GM23338 (cell line): ENCODE measurements at regions not wholly inside any gene's neighbourhood (a gene's known extent, or its start where the extent isn't known, plus 50 kb on each side); places are given as distances from the start of the nearest gene placed in this dataset.

Experiments
- ATAC-seq: fragments of 200-7000 bp; cut with Tn5 transposase; 3 replicates; pipeline ENCODE4 v1.9.1; 2020
- DNase-seq: peaks from one replicate; pipeline ENCODE4 v3.0.0-alpha.2; 2015; ENCODE audit warnings: low spot score
- H2AFZ ChIP-seq: fragments of 200-600 bp; sonication (generic); 2 replicates; pipeline ENCODE4 v1.8.0; 2016; ENCODE audit warnings: antibody characterized with exemption, mild to moderate bottlenecking, moderate library complexity
- H3F3A ChIP-seq: fragments of 200-600 bp; sonication (generic); replicated peaks from 2 replicates; pipeline ENCODE4 v1.8.0; 2017; ENCODE audit warnings: antibody characterized with exemption, mixed run types, low read depth
- H3K27ac ChIP-seq: fragments of 200-600 bp; sonication (generic); 2 replicates; pipeline ENCODE4 v1.6.1; 2016; ENCODE audit warnings: low read depth
- H3K27me3 ChIP-seq: fragments of 200-600 bp; sonication (generic); 2 replicates; pipeline ENCODE4 v1.8.0; 2016; ENCODE audit warnings: mild to moderate bottlenecking, mixed run types, moderate library complexity; ENCODE audit not compliant: insufficient read depth
- H3K36me3 ChIP-seq: fragments of 200-600 bp; sonication (generic); 2 replicates; pipeline ENCODE4 v1.8.0; 2016; ENCODE audit warnings: mild to moderate bottlenecking; ENCODE audit not compliant: insufficient read depth
- H3K4me1 ChIP-seq: fragments of 200-600 bp; sonication (generic); 2 replicates; pipeline ENCODE4 v1.8.0; 2016; ENCODE audit warnings: mild to moderate bottlenecking, moderate library complexity; ENCODE audit not compliant: insufficient read depth
- H3K4me2 ChIP-seq: fragments of 200-600 bp; sonication (generic); 2 replicates; pipeline ENCODE4 v1.7.1; 2017; ENCODE audit warnings: mixed run types
- H3K4me3 ChIP-seq: fragments of 200-600 bp; sonication (generic); 2 replicates; pipeline ENCODE4 v1.6.1; 2016; ENCODE audit warnings: mixed run types
- H3K79me2 ChIP-seq: fragments of 200-600 bp; sonication (generic); replicated peaks from 2 replicates; pipeline ENCODE4 v1.8.0; 2017; ENCODE audit warnings: mild to moderate bottlenecking; ENCODE audit not compliant: insufficient read depth
- H3K9me2 ChIP-seq: fragments of 200-600 bp; sonication (generic); 2 replicates; pipeline ENCODE4 v1.8.0; 2017; ENCODE audit not compliant: insufficient read depth
- H4K20me1 ChIP-seq: fragments of 200-600 bp; sonication (generic); replicated peaks from 2 replicates; pipeline ENCODE4 v1.8.0; 2017; ENCODE audit warnings: mild to moderate bottlenecking; ENCODE audit not compliant: insufficient read depth
- H3K27ac Mint-ChIP-seq: 2 replicates; pipeline ENCODE4 v1.8.0; 2020; ENCODE audit warnings: inconsistent platforms, mild to moderate bottlenecking, moderate library complexity, mixed read lengths
- H3K27me3 Mint-ChIP-seq: 3 replicates; pipeline ENCODE4 v1.8.0; 2022; ENCODE audit warnings: low read depth, mild to moderate bottlenecking, moderate library complexity, mixed read lengths, inconsistent platforms; ENCODE audit not compliant: insufficient read depth, poor library complexity
- H3K36me3 Mint-ChIP-seq: 3 replicates; pipeline ENCODE4 v1.8.0; 2021; ENCODE audit warnings: low read depth, mild to moderate bottlenecking, inconsistent platforms, moderate library complexity, mixed read lengths
- H3K4me1 Mint-ChIP-seq: 3 replicates; pipeline ENCODE4 v1.8.0; 2020; ENCODE audit warnings: mild to moderate bottlenecking, inconsistent platforms, mixed read lengths
- H3K4me3 Mint-ChIP-seq: 3 replicates; pipeline ENCODE4 v1.8.0; 2021; ENCODE audit warnings: moderate library complexity, mild to moderate bottlenecking, inconsistent platforms, mixed read lengths
- H3K9me3 Mint-ChIP-seq: 3 replicates; pipeline ENCODE4 v1.8.0; 2020; ENCODE audit warnings: moderate library complexity, mild to moderate bottlenecking, inconsistent platforms, mixed read lengths
- CREB1 ChIP-seq: fragments of 250-450 bp; sonication (Bioruptor Pico); IDR thresholded peaks from 2 replicates; pipeline ENCODE4 v1.5.0; 2020; ENCODE audit warnings: low read depth, mild to moderate bottlenecking, moderate library complexity
- ETS1 ChIP-seq: IDR thresholded peaks from 2 replicates; pipeline ENCODE4 v1.6.1; 2016; ENCODE audit warnings: antibody characterized with exemption
- JUNB ChIP-seq: IDR thresholded peaks from one replicate; pipeline ENCODE4 v1.6.1; 2016; ENCODE audit warnings: antibody characterized with exemption; ENCODE audit not compliant: unreplicated experiment
- POLR2AphosphoS5 ChIP-seq: IDR thresholded peaks from 2 replicates; pipeline ENCODE4 v1.6.1; 2016; ENCODE audit warnings: antibody characterized with exemption, low read depth
- REST ChIP-seq: IDR thresholded peaks from one replicate; pipeline ENCODE4 v1.6.1; 2018; ENCODE audit warnings: antibody characterized with exemption; ENCODE audit not compliant: unreplicated experiment
- STAT1 ChIP-seq: IDR thresholded peaks from one replicate; pipeline ENCODE4 v1.6.1; 2016; ENCODE audit warnings: antibody characterized with exemption; ENCODE audit not compliant: unreplicated experiment
- ZNF114 ChIP-seq: fragments of 250-450 bp; sonication (Bioruptor Pico); IDR thresholded peaks from 2 replicates; pipeline ENCODE4 v1.5.0; 2020; ENCODE audit warnings: mild to moderate bottlenecking, moderate library complexity
- ZNF331 ChIP-seq: fragments of 250-450 bp; sonication (Bioruptor Pico); IDR thresholded peaks from 2 replicates; pipeline ENCODE4 v1.5.0; 2020; ENCODE audit warnings: low read depth, mild to moderate bottlenecking, moderate library complexity
- ZNF462 ChIP-seq: fragments of 250-450 bp; sonication (Bioruptor Pico); IDR thresholded peaks from 2 replicates; pipeline ENCODE4 v1.5.0; 2020; ENCODE audit warnings: mild to moderate bottlenecking, moderate library complexity

GRCh38 chr2:60221098-60221497 lies 332.4 kb downstream of the BCL11A start:
- H3K27me3 ChIP-seq = no peaks in the 10 kb centered on the region
- Mint-ChIP-seq H3K36me3 (no peaks in the 10 kb centered on the region), H3K27ac (no peak overlapping the region), H3K27me3 (no peaks in the 10 kb centered on the region), H3K4me3 (no peak overlapping the region), H3K9me3 (no peaks in the 10 kb centered on the region), H3K4me1 (peaks cover 6% of the 10 kb centered on the region; the same call in 2 of the 3 replicates)
- no peaks in the 10 kb centered on the region for H4K20me1 ChIP-seq
- H2AFZ ChIP-seq = no peak overlapping the region; the same call in 1 of the 2 replicates
- H3K4me2 ChIP-seq = no peak overlapping the region
- H3K36me3 ChIP-seq = no peaks in the 10 kb centered on the region
- H3F3A ChIP-seq = no peaks in the 10 kb centered on the region
- no peak overlapping the region for H3K4me3 ChIP-seq
- no peaks in the 10 kb centered on the region; the same call in 1 of the 2 replicates for H3K4me1 ChIP-seq
- ATAC-seq (no peak), DNase-seq (no peak)
- no peaks in the 10 kb centered on the region for H3K79me2 ChIP-seq
- H3K27ac ChIP-seq = no peak overlapping the region
- TF ChIP-seq POLR2AphosphoS5 (no peak), ZNF114 (CRISPR knock-in tag) (no peak), JUNB (no peak), ZNF331 (CRISPR knock-in tag) (no peak), REST (no peak), CREB1 (no peak), ETS1 (no peak), STAT1 (no peak), ZNF462 (no peak)
- no peaks in the 10 kb centered on the region for H3K9me2 ChIP-seq
